SK-N-SH treated with all-trans-retinoic acid at 6 μM for 48 hours (cell line): ENCODE measurements at regions not wholly inside any gene's neighbourhood (a gene's known extent, or its start where the extent isn't known, plus 50 kb on each side); places are given as distances from the start of the nearest gene placed in this dataset.

Experiments used
- ATAC-seq: fragments of 200-7000 bp; cut with Tn5 transposase; 3 replicates; pipeline ENCODE4 v1.9.1; 2020; ENCODE audit warnings: mild to moderate bottlenecking, moderate library complexity
- ARNTL ChIP-seq: fragments of 450-650 bp; formaldehyde crosslinking; IDR thresholded peaks from 2 replicates; pipeline ENCODE4 v1.5.0; 2020; ENCODE audit warnings: low read depth, mild to moderate bottlenecking, moderate library complexity, borderline replicate concordance
- BACH2 ChIP-seq: fragments of 250-450 bp; sonication (Bioruptor Pico); IDR thresholded peaks from 2 replicates; pipeline ENCODE4 v1.9.0; 2021; ENCODE audit warnings: mild to moderate bottlenecking, borderline replicate concordance
- CSDC2 ChIP-seq: fragments of 250-450 bp; sonication (Bioruptor Pico); IDR thresholded peaks from 2 replicates; pipeline ENCODE4 v1.5.0; 2020; ENCODE audit warnings: mild to moderate bottlenecking, moderate library complexity
- ESRRG ChIP-seq: fragments of 250-450 bp; sonication (Bioruptor Pico); IDR thresholded peaks from 2 replicates; pipeline ENCODE4 v1.6.1; 2021; ENCODE audit warnings: mild to moderate bottlenecking
- GLIS3 ChIP-seq: fragments of 250-450 bp; sonication (Bioruptor Pico); IDR thresholded peaks from 2 replicates; pipeline ENCODE4 v1.5.0; 2020; ENCODE audit warnings: mild to moderate bottlenecking, moderate library complexity
- OSR1 ChIP-seq: fragments of 250-450 bp; sonication (Bioruptor Pico); IDR thresholded peaks from 2 replicates; pipeline ENCODE4 v1.8.0; 2022; ENCODE audit warnings: moderate library complexity, mild to moderate bottlenecking, inconsistent platforms
- RARB ChIP-seq: fragments of 250-450 bp; sonication (Bioruptor Pico); IDR thresholded peaks from 2 replicates; pipeline ENCODE4 v1.8.0; 2021; ENCODE audit warnings: mild to moderate bottlenecking, moderate library complexity
- SNAI2 ChIP-seq: fragments of 250-450 bp; sonication (Bioruptor Pico); IDR thresholded peaks from 2 replicates; pipeline ENCODE4 v1.5.0; 2020; ENCODE audit warnings: mild to moderate bottlenecking, moderate library complexity
- ZC3H10 ChIP-seq: fragments of 250-450 bp; sonication (Bioruptor Pico); IDR thresholded peaks from 2 replicates; pipeline ENCODE4 v1.5.1; 2021; ENCODE audit warnings: mild to moderate bottlenecking, moderate library complexity
- ZFP3 ChIP-seq: fragments of 250-450 bp; sonication (Bioruptor Pico); IDR thresholded peaks from 2 replicates; pipeline ENCODE4 v1.5.0; 2020; ENCODE audit warnings: mild to moderate bottlenecking, moderate library complexity
- ZFP30 ChIP-seq: fragments of 450-650 bp; formaldehyde crosslinking; IDR thresholded peaks from 2 replicates; pipeline ENCODE4 v1.5.0; 2022; ENCODE audit warnings: mild to moderate bottlenecking, moderate library complexity
- ZNF565 ChIP-seq: fragments of 450-650 bp; formaldehyde crosslinking; conservative IDR thresholded peaks from 2 replicates; pipeline ENCODE4 v1.5.0; 2020; ENCODE audit warnings: low read depth, mild to moderate bottlenecking, moderate library complexity
- ZNF70 ChIP-seq: fragments of 450-650 bp; formaldehyde crosslinking; IDR thresholded peaks from 2 replicates; pipeline ENCODE4 v1.5.0; 2020; ENCODE audit warnings: mild to moderate bottlenecking, moderate library complexity
- ZNF8 ChIP-seq: fragments of 450-650 bp; formaldehyde crosslinking; IDR thresholded peaks from 2 replicates; pipeline ENCODE4 v1.5.0; 2020; ENCODE audit warnings: mild to moderate bottlenecking, moderate library complexity
- TF ChIP-seq, protein P1 (sequence below): fragments of 250-450 bp; sonication (Bioruptor Pico); IDR thresholded peaks from 2 replicates; pipeline ENCODE4 v1.5.0; 2020; ENCODE audit warnings: mild to moderate bottlenecking, moderate library complexity
- TF ChIP-seq, protein P2 (sequence below): fragments of 250-450 bp; sonication (Bioruptor Pico); IDR thresholded peaks from 2 replicates; pipeline ENCODE4 v1.8.0; 2020; ENCODE audit warnings: mild to moderate bottlenecking, moderate library complexity, borderline replicate concordance
- TF ChIP-seq, protein P3 (sequence below): fragments of 250-450 bp; sonication (Bioruptor Pico); IDR thresholded peaks from 2 replicates; pipeline ENCODE4 v1.5.1; 2021; ENCODE audit warnings: mild to moderate bottlenecking, moderate library complexity
- TF ChIP-seq, protein P4 (sequence below): fragments of 250-450 bp; sonication (Bioruptor Pico); IDR thresholded peaks from 2 replicates; pipeline ENCODE4 v1.5.1; 2020; ENCODE audit warnings: low read depth, mild to moderate bottlenecking, moderate library complexity
- TF ChIP-seq, protein P5 (sequence below): fragments of 250-450 bp; sonication (Bioruptor Pico); IDR thresholded peaks from 2 replicates; pipeline ENCODE4 v1.8.0; 2021; ENCODE audit warnings: low read depth, mild to moderate bottlenecking, moderate library complexity, borderline replicate concordance

DNA sequence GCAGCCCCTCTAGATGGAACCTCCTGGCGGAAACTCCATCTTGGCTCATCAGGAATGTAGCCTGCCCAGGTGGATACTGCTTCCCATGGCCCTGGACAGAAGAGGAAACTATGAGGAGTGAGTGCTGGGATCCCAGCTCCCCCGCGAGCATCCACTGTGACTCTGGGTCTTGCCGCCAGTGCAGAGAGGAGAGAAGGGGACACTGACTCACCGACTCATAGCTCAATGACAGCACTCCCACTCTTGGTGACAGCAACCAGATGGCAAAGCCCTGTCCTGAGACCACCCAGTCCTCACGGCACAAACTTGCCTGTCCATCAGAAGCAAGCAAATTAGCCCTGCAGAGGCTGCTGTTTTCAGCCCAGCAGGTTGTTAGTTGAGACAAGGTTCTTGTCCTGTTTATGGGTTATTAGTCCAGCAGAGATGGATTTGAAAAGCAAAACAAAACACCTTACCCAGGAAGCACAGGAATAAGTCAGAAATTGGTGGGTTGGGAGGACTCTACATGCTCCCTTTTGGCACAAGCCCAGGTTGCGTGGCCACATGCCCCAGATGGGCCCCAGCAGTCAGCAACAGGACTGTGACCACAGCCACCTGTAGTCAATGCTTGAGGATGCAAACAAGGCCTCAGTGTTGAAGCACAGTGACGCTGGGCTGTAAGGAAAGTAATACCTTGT is 111.5 kb upstream of the GLI2 start:
- no peak for ATAC-seq
- no peak for TF ChIP-seq CSDC2 (CRISPR knock-in tag)
- no peak for TF ChIP-seq RARB
- TF ChIP-seq ZFP3 (CRISPR knock-in tag), result no peak
- no peak for TF ChIP-seq ZNF565 (CRISPR knock-in tag)
- TF ChIP-seq, protein P1, sequence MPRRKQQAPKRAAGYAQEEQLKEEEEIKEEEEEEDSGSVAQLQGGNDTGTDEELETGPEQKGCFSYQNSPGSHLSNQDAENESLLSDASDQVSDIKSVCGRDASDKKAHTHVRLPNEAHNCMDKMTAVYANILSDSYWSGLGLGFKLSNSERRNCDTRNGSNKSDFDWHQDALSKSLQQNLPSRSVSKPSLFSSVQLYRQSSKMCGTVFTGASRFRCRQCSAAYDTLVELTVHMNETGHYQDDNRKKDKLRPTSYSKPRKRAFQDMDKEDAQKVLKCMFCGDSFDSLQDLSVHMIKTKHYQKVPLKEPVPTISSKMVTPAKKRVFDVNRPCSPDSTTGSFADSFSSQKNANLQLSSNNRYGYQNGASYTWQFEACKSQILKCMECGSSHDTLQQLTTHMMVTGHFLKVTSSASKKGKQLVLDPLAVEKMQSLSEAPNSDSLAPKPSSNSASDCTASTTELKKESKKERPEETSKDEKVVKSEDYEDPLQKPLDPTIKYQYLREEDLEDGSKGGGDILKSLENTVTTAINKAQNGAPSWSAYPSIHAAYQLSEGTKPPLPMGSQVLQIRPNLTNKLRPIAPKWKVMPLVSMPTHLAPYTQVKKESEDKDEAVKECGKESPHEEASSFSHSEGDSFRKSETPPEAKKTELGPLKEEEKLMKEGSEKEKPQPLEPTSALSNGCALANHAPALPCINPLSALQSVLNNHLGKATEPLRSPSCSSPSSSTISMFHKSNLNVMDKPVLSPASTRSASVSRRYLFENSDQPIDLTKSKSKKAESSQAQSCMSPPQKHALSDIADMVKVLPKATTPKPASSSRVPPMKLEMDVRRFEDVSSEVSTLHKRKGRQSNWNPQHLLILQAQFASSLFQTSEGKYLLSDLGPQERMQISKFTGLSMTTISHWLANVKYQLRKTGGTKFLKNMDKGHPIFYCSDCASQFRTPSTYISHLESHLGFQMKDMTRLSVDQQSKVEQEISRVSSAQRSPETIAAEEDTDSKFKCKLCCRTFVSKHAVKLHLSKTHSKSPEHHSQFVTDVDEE (CRISPR knock-in tag), result no peak
- TF ChIP-seq GLIS3, result no peak
- TF ChIP-seq, protein P2, sequence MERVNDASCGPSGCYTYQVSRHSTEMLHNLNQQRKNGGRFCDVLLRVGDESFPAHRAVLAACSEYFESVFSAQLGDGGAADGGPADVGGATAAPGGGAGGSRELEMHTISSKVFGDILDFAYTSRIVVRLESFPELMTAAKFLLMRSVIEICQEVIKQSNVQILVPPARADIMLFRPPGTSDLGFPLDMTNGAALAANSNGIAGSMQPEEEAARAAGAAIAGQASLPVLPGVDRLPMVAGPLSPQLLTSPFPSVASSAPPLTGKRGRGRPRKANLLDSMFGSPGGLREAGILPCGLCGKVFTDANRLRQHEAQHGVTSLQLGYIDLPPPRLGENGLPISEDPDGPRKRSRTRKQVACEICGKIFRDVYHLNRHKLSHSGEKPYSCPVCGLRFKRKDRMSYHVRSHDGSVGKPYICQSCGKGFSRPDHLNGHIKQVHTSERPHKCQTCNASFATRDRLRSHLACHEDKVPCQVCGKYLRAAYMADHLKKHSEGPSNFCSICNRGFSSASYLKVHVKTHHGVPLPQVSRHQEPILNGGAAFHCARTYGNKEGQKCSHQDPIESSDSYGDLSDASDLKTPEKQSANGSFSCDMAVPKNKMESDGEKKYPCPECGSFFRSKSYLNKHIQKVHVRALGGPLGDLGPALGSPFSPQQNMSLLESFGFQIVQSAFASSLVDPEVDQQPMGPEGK (CRISPR knock-in tag), result no peak
- TF ChIP-seq, protein P3, sequence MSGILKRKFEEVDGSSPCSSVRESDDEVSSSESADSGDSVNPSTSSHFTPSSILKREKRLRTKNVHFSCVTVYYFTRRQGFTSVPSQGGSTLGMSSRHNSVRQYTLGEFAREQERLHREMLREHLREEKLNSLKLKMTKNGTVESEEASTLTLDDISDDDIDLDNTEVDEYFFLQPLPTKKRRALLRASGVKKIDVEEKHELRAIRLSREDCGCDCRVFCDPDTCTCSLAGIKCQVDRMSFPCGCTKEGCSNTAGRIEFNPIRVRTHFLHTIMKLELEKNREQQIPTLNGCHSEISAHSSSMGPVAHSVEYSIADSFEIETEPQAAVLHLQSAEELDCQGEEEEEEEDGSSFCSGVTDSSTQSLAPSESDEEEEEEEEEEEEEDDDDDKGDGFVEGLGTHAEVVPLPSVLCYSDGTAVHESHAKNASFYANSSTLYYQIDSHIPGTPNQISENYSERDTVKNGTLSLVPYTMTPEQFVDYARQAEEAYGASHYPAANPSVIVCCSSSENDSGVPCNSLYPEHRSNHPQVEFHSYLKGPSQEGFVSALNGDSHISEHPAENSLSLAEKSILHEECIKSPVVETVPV (CRISPR knock-in tag), result no peak
- TF ChIP-seq, protein P4, sequence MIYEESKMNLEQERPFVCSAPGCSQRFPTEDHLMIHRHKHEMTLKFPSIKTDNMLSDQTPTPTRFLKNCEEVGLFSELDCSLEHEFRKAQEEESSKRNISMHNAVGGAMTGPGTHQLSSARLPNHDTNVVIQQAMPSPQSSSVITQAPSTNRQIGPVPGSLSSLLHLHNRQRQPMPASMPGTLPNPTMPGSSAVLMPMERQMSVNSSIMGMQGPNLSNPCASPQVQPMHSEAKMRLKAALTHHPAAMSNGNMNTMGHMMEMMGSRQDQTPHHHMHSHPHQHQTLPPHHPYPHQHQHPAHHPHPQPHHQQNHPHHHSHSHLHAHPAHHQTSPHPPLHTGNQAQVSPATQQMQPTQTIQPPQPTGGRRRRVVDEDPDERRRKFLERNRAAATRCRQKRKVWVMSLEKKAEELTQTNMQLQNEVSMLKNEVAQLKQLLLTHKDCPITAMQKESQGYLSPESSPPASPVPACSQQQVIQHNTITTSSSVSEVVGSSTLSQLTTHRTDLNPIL (CRISPR knock-in tag), result no peak
- TF ChIP-seq ARNTL (CRISPR knock-in tag), result no peak
- TF ChIP-seq SNAI2 (CRISPR knock-in tag), result no peak
- TF ChIP-seq ZNF8 (CRISPR knock-in tag), result no peak
- TF ChIP-seq BACH2 (CRISPR knock-in tag), result no peak
- TF ChIP-seq OSR1 (CRISPR knock-in tag), result no peak
- TF ChIP-seq ESRRG (CRISPR knock-in tag), result no peak
- TF ChIP-seq ZFP30 (CRISPR knock-in tag), result no peak
- TF ChIP-seq, protein P5, sequence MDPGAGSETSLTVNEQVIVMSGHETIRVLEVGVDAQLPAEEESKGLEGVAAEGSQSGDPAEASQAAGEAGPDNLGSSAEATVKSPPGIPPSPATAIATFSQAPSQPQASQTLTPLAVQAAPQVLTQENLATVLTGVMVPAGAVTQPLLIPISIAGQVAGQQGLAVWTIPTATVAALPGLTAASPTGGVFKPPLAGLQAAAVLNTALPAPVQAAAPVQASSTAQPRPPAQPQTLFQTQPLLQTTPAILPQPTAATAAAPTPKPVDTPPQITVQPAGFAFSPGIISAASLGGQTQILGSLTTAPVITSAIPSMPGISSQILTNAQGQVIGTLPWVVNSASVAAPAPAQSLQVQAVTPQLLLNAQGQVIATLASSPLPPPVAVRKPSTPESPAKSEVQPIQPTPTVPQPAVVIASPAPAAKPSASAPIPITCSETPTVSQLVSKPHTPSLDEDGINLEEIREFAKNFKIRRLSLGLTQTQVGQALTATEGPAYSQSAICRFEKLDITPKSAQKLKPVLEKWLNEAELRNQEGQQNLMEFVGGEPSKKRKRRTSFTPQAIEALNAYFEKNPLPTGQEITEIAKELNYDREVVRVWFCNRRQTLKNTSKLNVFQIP (CRISPR knock-in tag), result no peak
- no peak for TF ChIP-seq ZC3H10 (CRISPR knock-in tag)
- TF ChIP-seq, all 23 proteins: peak for 0

DNA sequence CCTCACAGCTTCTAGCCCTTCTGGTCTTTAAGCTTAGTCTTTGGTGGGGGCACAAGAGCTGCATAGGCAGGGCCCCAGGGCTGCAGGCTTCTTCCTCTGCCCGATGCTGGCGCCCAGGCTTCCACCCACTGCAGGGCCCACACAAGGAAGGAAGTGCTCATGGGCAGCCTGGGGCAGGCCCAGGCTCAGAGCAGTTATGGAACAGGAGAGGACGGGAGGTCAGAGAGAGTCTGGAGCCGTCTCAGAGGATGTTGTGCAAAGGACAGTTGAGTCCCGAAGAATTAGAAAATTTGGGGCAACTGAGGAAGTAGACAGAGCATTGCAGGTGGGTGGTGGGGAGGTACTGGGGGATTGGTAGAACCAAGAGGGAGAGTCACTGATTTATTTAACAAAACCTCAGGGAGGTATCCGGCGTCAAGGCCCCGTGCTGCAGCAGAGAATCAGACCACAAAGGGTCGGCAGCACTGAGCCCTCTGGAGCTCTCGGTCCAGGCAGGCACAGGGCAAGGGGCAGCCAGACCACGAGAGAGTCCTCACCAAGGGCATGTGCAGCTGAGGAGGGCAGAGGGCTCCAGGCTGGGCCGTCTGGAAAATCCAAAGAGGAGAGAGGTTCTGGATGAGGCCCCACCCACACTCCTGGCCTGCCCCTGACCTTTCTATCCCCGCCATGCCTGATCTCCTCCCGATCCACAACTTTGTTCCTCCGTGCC is 110.8 kb upstream of the GLI2 start:
- ATAC-seq, result no peak
- TF ChIP-seq BACH2 (CRISPR knock-in tag) (no peak), GLIS3 (no peak), OSR1 (CRISPR knock-in tag) (no peak), ZNF70 (CRISPR knock-in tag) (no peak)
- TF ChIP-seq, protein P2 (CRISPR knock-in tag), result no peak
